Fibroblast of lung (primary cell): ENCODE measurements at regions not wholly inside any gene's neighbourhood (a gene's known extent, or its start where the extent isn't known, plus 50 kb on each side); places are given as distances from the start of the nearest gene placed in this dataset.

Experiments used
- EZH2 ChIP-seq: IDR thresholded peaks from 2 replicates; pipeline ENCODE4 v1.5.1; 2012; ENCODE audit warnings: low read length, control low read depth, mild to moderate bottlenecking; ENCODE audit errors: missing control alignments
- TF ChIP-seq, protein P1 (sequence below), 2 donors: IDR thresholded peaks in 1 of 2; conservative IDR thresholded peaks in 1 of 2; 1 replicate in 1 of 2; 2 replicates in 1 of 2; pipeline ENCODE4 v1.5.1; 2011 to 2012; ENCODE audit warnings: low read length in 2 of 2, control low read depth in 1 of 2, inconsistent platforms in 1 of 2, low read depth in 1 of 2, mild to moderate bottlenecking in 1 of 2

DNA sequence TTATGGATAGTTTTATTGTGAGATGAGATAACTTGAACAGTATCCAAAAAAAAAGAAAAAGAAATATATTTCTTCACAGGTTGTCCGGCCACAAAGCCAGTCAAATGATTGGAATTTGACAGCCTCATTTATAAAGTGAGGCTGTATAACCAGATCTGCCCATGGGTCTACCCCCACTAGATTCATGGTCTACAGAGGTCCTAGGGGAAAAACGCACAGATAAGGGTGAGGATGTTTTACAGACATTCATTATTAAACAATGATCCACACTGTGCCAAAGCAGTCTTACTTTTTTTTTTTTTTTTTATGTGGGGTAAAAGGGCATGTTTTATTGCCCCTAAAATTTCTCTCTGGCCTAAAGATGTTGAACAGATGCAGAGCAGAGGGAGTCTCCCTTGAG is 1503.0 kb upstream of the CDH8 start:
- TF ChIP-seq, protein P1, sequence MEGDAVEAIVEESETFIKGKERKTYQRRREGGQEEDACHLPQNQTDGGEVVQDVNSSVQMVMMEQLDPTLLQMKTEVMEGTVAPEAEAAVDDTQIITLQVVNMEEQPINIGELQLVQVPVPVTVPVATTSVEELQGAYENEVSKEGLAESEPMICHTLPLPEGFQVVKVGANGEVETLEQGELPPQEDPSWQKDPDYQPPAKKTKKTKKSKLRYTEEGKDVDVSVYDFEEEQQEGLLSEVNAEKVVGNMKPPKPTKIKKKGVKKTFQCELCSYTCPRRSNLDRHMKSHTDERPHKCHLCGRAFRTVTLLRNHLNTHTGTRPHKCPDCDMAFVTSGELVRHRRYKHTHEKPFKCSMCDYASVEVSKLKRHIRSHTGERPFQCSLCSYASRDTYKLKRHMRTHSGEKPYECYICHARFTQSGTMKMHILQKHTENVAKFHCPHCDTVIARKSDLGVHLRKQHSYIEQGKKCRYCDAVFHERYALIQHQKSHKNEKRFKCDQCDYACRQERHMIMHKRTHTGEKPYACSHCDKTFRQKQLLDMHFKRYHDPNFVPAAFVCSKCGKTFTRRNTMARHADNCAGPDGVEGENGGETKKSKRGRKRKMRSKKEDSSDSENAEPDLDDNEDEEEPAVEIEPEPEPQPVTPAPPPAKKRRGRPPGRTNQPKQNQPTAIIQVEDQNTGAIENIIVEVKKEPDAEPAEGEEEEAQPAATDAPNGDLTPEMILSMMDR (conservative IDR thresholded peaks at IDR 0.05 in 1 of 2, IDR thresholded peaks at IDR 0.05 in 1 of 2; ENCODE audit: low read depth in 1 of 2, low read length in 2 of 2): no peak
- TF ChIP-seq EZH2: no peak
